NT2/D1 (cell line): ENCODE measurements at regions not wholly inside any gene's neighbourhood (a gene's known extent, or its start where the extent isn't known, plus 50 kb on each side); places are given as distances from the start of the nearest gene placed in this dataset.
"Not testable (repeated sequence)": the region's sequence is repeated elsewhere in the genome, so short reads cannot be mapped to it uniquely, and the experiment has no call there.

ENCODE experiments used
- DNase-seq: peaks from one replicate; pipeline ENCODE4 v3.0.0-alpha.2; 2011; ENCODE audit warnings: low read depth, low spot score
- H3K27me3 ChIP-seq: 2 replicates; pipeline ENCODE4 v1.6.0; 2011; ENCODE audit warnings: mild to moderate bottlenecking; ENCODE audit not compliant: insufficient read length, insufficient read depth
- H3K36me3 ChIP-seq: 2 replicates; pipeline ENCODE4 v1.6.1; 2011; ENCODE audit warnings: mild to moderate bottlenecking, low read length, mixed read lengths; ENCODE audit not compliant: insufficient read depth, insufficient read length
- H3K4me1 ChIP-seq: 2 replicates; pipeline ENCODE4 v1.5.1; 2011; ENCODE audit not compliant: insufficient read depth, insufficient read length
- H3K4me3 ChIP-seq: 2 replicates; pipeline ENCODE4 v1.5.1; 2011; ENCODE audit warnings: low read depth; ENCODE audit not compliant: insufficient read length
- H3K9ac ChIP-seq: 2 replicates; pipeline ENCODE4 v1.6.0; 2011; ENCODE audit warnings: low read depth; ENCODE audit not compliant: insufficient read length
- H3K9me3 ChIP-seq: 2 replicates; pipeline ENCODE4 v1.5.1; 2011; ENCODE audit warnings: mild to moderate bottlenecking, low read length; ENCODE audit not compliant: insufficient read depth
- SUZ12 ChIP-seq: IDR thresholded peaks from 2 replicates; pipeline ENCODE4 v1.6.1; 2011; ENCODE audit not compliant: insufficient read length, insufficient read depth; ENCODE audit errors: extremely low read depth
- YY1 ChIP-seq: IDR thresholded peaks from 2 replicates; pipeline ENCODE4 v1.6.1; 2011; ENCODE audit not compliant: insufficient read length, insufficient read depth
- ZNF274 ChIP-seq: IDR thresholded peaks from 2 replicates; pipeline ENCODE4 v1.6.1; 2011; ENCODE audit warnings: mild to moderate bottlenecking, low read depth, low read length

DNA sequence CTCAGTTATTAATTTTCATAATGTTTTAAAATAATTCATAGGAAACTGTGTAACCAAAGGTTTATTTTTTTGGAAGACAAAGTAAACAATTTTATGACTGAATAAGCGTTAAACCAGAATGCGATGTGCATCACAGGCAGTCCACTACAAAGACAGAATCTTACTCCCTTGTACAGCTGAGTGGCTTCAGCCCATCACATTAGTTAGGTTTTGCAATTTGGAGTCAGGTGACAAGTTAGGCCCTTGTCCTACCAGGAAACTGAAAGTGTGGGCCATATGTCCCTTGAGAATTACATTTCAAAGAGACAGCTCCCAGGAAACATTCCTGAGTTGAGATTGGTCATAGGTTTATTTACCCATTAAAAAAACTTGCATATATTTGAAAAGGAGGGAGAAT is 156.3 kb downstream of the MEX3B start:
- Histone ChIP-seq H3K4me1 (no peaks in the 10 kb centered on the region), H3K9me3 (no peaks in the 10 kb centered on the region), H3K36me3 (no peaks in the 10 kb centered on the region), H3K4me3 (no peak overlapping the region), H3K27me3 (no peaks in the 10 kb centered on the region), H3K9ac (no peak overlapping the region)
- TF ChIP-seq ZNF274 (no peak), SUZ12 (no peak), YY1 (no peak)
- no peak for DNase-seq

DNA sequence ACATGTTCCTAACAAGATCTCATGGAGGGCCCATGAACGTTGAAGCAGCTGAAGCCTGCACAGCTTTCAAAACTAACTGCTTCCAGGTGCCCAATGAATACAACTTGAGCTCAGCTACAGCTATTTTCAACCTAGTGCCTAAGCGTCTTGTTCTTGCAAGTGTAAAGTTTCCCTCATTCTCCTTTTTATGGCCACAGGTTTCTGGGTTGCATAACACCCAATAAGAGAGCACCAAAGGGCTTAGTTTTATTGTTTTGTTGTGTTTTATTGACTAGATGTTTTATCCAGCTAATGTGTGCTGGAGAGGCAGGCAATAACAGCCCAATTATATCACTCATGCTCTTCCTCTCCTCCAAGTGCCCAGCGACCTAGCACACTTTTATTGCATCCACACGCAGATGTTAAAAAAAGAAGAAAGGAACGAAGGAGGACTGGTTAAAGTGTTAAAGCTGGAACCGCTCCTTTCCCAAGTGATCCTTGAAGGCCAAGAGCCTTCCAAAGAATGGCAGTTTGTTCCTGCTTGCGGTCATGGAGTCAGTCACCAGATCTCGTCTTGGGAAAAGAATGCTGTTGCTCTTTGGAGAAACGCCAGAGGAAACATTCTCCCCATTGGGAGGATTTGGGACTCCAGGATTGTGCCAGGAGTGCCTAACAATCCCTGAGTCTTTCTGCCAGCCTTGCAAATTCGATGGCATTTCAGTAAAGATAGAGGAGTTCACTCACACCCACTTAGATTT is 156.9 kb downstream of the MEX3B start:
- TF ChIP-seq YY1 (no peak), ZNF274 (no peak), SUZ12 (no peak)
- H3K4me3 ChIP-seq: no peak overlapping the region
- no peaks in the 10 kb centered on the region for H3K4me1 ChIP-seq
- H3K27me3 ChIP-seq: no peaks in the 10 kb centered on the region
- DNase-seq: no peak
- H3K9ac ChIP-seq: no peak overlapping the region
- no peaks in the 10 kb centered on the region for H3K36me3 ChIP-seq
- no peaks in the 10 kb centered on the region for H3K9me3 ChIP-seq

DNA sequence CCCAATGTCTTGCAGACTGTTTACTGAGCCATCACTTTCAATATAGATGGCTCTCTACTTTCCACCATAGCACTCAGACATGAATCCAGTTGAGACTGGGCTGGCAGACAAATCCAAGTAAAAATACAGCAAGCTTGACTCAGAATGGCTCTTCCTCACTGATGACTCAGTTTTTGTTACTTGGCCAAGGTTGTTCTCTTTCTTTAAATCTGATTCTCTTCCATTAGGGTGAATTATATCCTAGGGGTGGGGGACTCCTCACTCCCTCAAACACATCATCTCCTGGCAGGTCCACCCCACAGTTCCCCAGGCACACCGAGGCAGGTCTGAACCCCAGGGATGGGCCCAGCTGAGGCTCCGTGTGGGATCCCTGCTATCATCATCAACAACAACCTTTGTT is 157.9 kb downstream of the MEX3B start:
- H3K4me1 ChIP-seq: no peaks in the 10 kb centered on the region
- H3K9ac ChIP-seq: no peak overlapping the region
- TF ChIP-seq ZNF274 (no peak), SUZ12 (no peak), YY1 (no peak)
- H3K36me3 ChIP-seq: no peaks in the 10 kb centered on the region
- DNase-seq: no peak
- H3K4me3 ChIP-seq: no peak overlapping the region
- H3K9me3 ChIP-seq: no peaks in the 10 kb centered on the region
- no peaks in the 10 kb centered on the region for H3K27me3 ChIP-seq

DNA sequence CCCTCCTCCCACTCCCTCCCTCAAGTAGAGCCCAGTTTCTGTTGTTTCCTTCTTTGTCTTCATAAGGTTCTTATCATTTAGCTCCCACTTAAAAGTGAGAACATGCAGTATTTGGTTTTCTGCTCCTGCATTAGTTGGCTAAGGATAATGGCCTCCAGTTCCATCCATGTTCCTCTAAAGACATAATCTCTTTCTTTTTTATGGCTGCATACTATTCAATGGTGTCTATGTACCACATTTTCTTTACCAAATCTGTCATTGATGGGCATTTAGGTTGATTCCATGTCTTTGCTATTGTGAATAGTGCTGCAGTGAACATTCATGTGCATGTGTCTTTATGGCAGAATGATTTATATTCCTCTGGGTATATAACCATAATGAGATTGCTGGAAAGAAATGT is 158.6 kb downstream of the MEX3B start:
- not testable (repeated sequence) for H3K9ac ChIP-seq

DNA sequence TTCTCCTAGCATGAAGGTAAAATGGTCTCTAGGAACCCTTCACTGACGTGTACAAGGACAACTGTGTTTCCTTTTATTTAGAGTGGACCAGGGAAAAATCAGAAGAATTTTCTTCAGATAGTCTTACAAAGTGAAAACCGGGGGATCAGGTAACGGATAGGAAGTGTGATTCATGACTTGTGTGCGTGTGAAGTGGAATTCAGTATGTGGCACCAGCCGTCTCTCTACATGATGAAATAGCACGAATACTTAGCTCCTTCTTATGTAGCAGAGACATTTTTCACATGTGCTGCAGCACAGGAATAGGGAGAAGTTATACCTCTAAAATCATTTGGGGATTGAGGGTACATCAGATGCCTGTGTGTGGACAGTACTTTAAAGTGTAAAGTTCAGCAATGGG is 159.2 kb downstream of the MEX3B start:
- no peak for TF ChIP-seq YY1
- TF ChIP-seq ZNF274: no peak
- no peak for TF ChIP-seq SUZ12
- Histone ChIP-seq H3K36me3 (no peaks in the 10 kb centered on the region), H3K4me3 (no peak overlapping the region), H3K27me3 (no peaks in the 10 kb centered on the region), H3K9ac (no peak overlapping the region), H3K9me3 (no peaks in the 10 kb centered on the region), H3K4me1 (no peaks in the 10 kb centered on the region)
- no peak for DNase-seq

More for the DNA sequence above, 158.6 kb downstream of the MEX3B start:
- H3K27me3 ChIP-seq, H3K4me3 ChIP-seq, H3K4me1 ChIP-seq, DNase-seq, H3K36me3 ChIP-seq, H3K9me3 ChIP-seq: not testable (repeated sequence)

DNA sequence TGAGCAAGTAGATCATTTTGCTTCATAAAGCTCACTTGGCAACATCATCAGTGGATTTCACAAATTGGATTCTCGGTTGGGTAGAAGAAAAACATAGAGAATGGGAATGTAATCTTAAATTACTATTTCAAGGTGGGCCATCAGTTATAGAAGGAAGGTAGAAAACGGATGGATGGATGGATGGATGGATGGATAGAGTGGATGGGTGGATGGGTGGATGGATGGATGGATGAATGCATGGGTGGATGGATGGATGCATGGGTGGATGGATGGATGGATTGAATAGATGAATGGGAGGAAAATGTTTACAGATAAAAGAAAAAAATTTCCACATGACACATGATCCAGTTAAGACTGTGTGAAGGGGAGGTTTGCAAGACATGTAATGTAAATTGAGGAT is 159.7 kb downstream of the MEX3B start:
- TF ChIP-seq ZNF274: no peak
- TF ChIP-seq SUZ12: no peak
- no peak for TF ChIP-seq YY1
- no peaks in the 10 kb centered on the region for H3K9me3 ChIP-seq
- H3K4me1 ChIP-seq: no peaks in the 10 kb centered on the region
- DNase-seq: no peak
- no peaks in the 10 kb centered on the region for H3K27me3 ChIP-seq
- no peak overlapping the region for H3K4me3 ChIP-seq
- H3K36me3 ChIP-seq: no peaks in the 10 kb centered on the region
- H3K9ac ChIP-seq: no peak overlapping the region

DNA sequence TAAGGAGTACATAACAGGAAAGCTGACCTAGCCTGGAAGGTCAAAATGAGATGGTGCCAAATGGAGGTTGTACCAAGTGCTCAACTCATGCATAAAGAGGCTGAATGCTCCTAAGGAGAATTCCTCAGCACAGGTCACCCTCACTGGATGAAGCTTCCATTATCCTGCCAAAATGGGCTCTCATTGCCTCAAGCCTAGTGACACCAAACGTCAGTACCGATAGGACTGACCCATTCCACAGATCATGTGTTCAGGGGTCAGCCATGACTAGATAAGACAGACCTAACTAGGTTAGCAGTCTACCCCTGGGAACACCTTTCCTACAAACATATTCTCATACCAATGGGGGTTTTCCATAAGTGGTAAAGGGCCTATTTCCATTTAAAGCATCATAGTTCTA is 160.7 kb downstream of the MEX3B start:
- H3K4me1 ChIP-seq: no peaks in the 10 kb centered on the region
- DNase-seq: no peak
- TF ChIP-seq YY1 (no peak), ZNF274 (no peak), SUZ12 (no peak)

More for the DNA sequence above, 160.7 kb downstream of the MEX3B start:
- Histone ChIP-seq H3K27me3 (no peaks in the 10 kb centered on the region), H3K36me3 (no peaks in the 10 kb centered on the region), H3K4me3 (no peak overlapping the region), H3K9ac (no peak overlapping the region), H3K9me3 (no peaks in the 10 kb centered on the region)
